Peyer's patch (tissue), 4 donors: ENCODE measurements at regions not wholly inside any gene's neighbourhood (a gene's known extent, or its start where the extent isn't known, plus 50 kb on each side); places are given as distances from the start of the nearest gene placed in this dataset.

ENCODE experiments used
- DNase-seq, 3 donors: peaks; one replicate each; pipeline ENCODE4 v3.0.0-alpha.2; 2017 to 2019
- H3K27ac ChIP-seq, 4 donors: fragments of 200-600 bp; sonication (generic); one replicate each; pipeline ENCODE4 v1.5.1; 2016 to 2019
- H3K27me3 ChIP-seq, 2 donors: fragments of 200-600 bp; sonication (generic); one replicate each; pipeline ENCODE4 v1.5.1; 2019
- H3K36me3 ChIP-seq, 3 donors: fragments of 200-600 bp; sonication (generic); one replicate each; pipeline ENCODE4 v1.5.1; 2016 to 2019
- H3K4me1 ChIP-seq, 4 donors: fragments of 200-600 bp; sonication (generic); one replicate each; pipeline ENCODE4 v1.5.1; 2016 to 2019
- H3K4me3 ChIP-seq, 4 donors: fragments of 200-600 bp; sonication (generic); 1 replicate in 3 of 4; 2 replicates in 1 of 4; pipeline ENCODE4 v1.5.1; 2016 to 2019; ENCODE audit warnings: mild to moderate bottlenecking in 1 of 4
- H3K9me3 ChIP-seq, 4 donors: fragments of 200-600 bp; sonication (generic); one replicate each; pipeline ENCODE4 v1.5.1; 2016 to 2019; ENCODE audit warnings: mild to moderate bottlenecking in 1 of 4
- POLR2A ChIP-seq, 2 donors: fragments of 450-650 bp; IDR thresholded peaks; one replicate each; pipeline ENCODE4 v1.5.1; 2017; ENCODE audit warnings: antibody characterized with exemption in 2 of 2, mild to moderate bottlenecking in 2 of 2, moderate library complexity in 2 of 2
- TF ChIP-seq, protein P1 (sequence below), 6 experiments: fragments of 450-650 bp in 4 of 6; fragments of 200-600 bp in 2 of 6; sonication (generic) in 1 of 6; IDR thresholded peaks; one replicate each; pipeline ENCODE4 v1.5.1; 2017 to 2019; ENCODE audit warnings: antibody characterized with exemption in 6 of 6, mild to moderate bottlenecking in 3 of 6, moderate library complexity in 1 of 6

- no peak overlapping the region for H3K27ac ChIP-seq
- H3K4me3 ChIP-seq: no peak overlapping the region
- no peaks in the 10 kb centered on the region for H3K36me3 ChIP-seq
- H3K27me3 ChIP-seq: no peaks in the 10 kb centered on the region
- TF ChIP-seq, protein P1, sequence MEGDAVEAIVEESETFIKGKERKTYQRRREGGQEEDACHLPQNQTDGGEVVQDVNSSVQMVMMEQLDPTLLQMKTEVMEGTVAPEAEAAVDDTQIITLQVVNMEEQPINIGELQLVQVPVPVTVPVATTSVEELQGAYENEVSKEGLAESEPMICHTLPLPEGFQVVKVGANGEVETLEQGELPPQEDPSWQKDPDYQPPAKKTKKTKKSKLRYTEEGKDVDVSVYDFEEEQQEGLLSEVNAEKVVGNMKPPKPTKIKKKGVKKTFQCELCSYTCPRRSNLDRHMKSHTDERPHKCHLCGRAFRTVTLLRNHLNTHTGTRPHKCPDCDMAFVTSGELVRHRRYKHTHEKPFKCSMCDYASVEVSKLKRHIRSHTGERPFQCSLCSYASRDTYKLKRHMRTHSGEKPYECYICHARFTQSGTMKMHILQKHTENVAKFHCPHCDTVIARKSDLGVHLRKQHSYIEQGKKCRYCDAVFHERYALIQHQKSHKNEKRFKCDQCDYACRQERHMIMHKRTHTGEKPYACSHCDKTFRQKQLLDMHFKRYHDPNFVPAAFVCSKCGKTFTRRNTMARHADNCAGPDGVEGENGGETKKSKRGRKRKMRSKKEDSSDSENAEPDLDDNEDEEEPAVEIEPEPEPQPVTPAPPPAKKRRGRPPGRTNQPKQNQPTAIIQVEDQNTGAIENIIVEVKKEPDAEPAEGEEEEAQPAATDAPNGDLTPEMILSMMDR (IDR thresholded peaks at IDR 0.05): no peak
- TF ChIP-seq POLR2A (IDR thresholded peaks at IDR 0.05): no peak
- no peak for DNase-seq
- H3K4me1 ChIP-seq: no peaks in the 10 kb centered on the region
- H3K9me3 ChIP-seq: no peaks in the 10 kb centered on the region
Measured at GRCh38 chr1:90122654-90123340, 127.9 kb downstream of the ZNF326 start.

- no peak overlapping the region for H3K27ac ChIP-seq
- no peaks in the 10 kb centered on the region for H3K9me3 ChIP-seq
- H3K36me3 ChIP-seq: no peaks in the 10 kb centered on the region
- TF ChIP-seq, protein P1 (IDR thresholded peaks at IDR 0.05): peak in 4 of 6 experiments; percentile 44 to 69 (median 58)
- TF ChIP-seq POLR2A (IDR thresholded peaks at IDR 0.05): no peak
- H3K27me3 ChIP-seq: no peaks in the 10 kb centered on the region
- H3K4me1 ChIP-seq: no peaks in the 10 kb centered on the region
- DNase-seq: no peak
- no peak overlapping the region for H3K4me3 ChIP-seq
Measured at GRCh38 chr1:90114521-90115141, 119.7 kb downstream of the ZNF326 start.

DNA sequence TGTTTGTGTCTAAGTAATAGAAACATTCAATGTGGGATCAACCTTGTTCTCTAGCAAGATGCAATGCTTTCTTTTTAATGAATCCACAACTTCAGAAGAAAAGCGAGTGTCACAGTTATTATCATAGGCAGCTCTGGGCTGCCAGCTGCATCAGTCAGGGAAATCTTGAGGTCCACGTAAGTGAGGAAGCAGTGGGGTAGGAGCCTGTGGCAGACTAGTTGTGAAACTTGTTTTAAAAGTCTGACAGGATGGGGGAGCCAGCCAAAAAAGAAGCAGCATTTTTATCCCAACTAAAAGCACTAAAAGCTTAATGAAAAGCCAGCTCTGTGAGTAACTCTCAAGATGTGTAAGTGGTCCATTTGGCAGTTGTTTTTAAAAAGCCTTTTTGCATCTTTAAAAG lies 113.1 kb downstream of the ZNF326 start:
- Histone ChIP-seq H3K36me3 (no peaks in the 10 kb centered on the region), H3K27ac (no peak overlapping the region), H3K27me3 (no peaks in the 10 kb centered on the region), H3K9me3 (no peaks in the 10 kb centered on the region), H3K4me1 (no peaks in the 10 kb centered on the region), H3K4me3 (no peak overlapping the region)
- TF ChIP-seq, protein P1 (IDR thresholded peaks at IDR 0.05): no peak
- no peak for TF ChIP-seq POLR2A (IDR thresholded peaks at IDR 0.05)
- DNase-seq: no peak

GRCh38 chr1:90106311-90106710 lies 111.4 kb downstream of the ZNF326 start:
- H3K27me3 ChIP-seq: no peaks in the 10 kb centered on the region
- no peak for DNase-seq
- TF ChIP-seq, protein P1 (IDR thresholded peaks at IDR 0.05): no peak
- TF ChIP-seq POLR2A (IDR thresholded peaks at IDR 0.05): no peak
- no peaks in the 10 kb centered on the region for H3K4me1 ChIP-seq
- H3K9me3 ChIP-seq: no peaks in the 10 kb centered on the region
- H3K36me3 ChIP-seq: no peaks in the 10 kb centered on the region
- H3K27ac ChIP-seq: no peak overlapping the region
- H3K4me3 ChIP-seq: no peak overlapping the region

DNA sequence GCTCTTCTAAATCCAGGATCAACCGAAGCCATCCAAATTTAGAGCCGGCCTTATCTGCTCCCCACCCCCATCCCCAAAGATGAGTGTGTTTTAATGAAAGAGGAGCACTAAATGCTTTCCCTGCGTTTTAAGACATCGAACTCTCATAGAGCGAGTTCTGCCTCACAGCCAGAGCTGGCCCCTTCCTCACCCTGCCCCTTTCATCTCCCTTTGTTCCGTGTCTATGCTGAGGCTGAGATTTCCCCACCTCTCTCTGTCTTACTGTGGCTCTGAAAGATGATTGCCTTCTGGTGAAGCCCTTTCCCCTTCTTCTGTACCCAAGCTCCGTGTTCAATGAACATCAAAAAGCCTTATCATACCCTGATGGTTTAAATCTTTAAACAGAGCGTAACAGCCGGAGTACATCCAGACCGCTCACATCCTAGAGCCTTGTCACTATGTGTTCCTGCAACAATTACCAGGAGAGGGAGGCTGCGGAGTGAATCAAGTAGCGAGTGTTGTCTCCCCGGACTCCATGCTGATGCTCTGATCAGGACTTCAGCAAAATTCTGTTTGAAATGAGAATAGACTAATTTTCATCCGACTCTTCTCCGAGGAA lies 110.1 kb downstream of the ZNF326 start:
- Histone ChIP-seq H3K4me1 (no peaks in the 10 kb centered on the region), H3K27ac (no peak overlapping the region), H3K4me3 (no peak overlapping the region), H3K27me3 (no peaks in the 10 kb centered on the region), H3K9me3 (no peaks in the 10 kb centered on the region), H3K36me3 (no peaks in the 10 kb centered on the region)
- no peak for DNase-seq
- no peak for TF ChIP-seq POLR2A (IDR thresholded peaks at IDR 0.05)
- TF ChIP-seq, protein P1 (IDR thresholded peaks at IDR 0.05): no peak
